ENCODE measurements at regions not wholly inside any gene's neighbourhood (a gene's known extent, or its start where the extent isn't known, plus 50 kb on each side); places are given as distances from the start of the nearest gene placed in this dataset.

DNA sequence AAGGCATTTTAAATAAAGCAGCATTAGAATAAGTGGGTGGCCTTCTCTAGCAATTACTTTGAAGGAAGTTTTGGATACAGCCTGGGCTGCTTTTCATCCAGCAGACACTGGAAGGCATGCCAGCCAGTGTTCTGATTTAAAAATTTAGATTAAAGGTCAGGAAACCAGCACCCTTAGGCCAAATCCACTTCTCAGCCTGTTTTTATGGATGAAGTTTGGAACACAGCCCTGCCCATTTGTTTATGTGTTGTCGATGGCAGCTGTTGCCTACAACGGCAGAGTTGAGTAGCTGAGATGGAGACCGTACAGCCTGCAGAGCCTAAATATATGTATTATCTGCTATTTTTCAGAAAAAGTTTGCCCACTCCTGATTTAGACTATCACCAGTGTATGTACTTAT is 313.6 kb upstream of the ACVR2A start:
- H3K9ac ChIP-seq (ENCODE audit: low read depth in 1 of 3, low read length in 3 of 3) = no peak overlapping the region
- H3K9me3 ChIP-seq (ENCODE audit: control insufficient read depth in 3 of 3, low read length in 3 of 3) = no peaks in the 10 kb centered on the region
- no peaks in the 10 kb centered on the region for H3K36me3 ChIP-seq (ENCODE audit: control insufficient read depth in 3 of 3, insufficient read depth in 3 of 3, low read length in 3 of 3)
- H3K27me3 ChIP-seq (ENCODE audit: control insufficient read depth in 3 of 3, insufficient read depth in 3 of 3, low read length in 3 of 3) = no peaks in the 10 kb centered on the region
- no peaks in the 10 kb centered on the region for H3K4me1 ChIP-seq (ENCODE audit: control insufficient read depth in 3 of 3, insufficient read depth in 3 of 3, low read length in 3 of 3)
- H3K27ac ChIP-seq (ENCODE audit: low read depth, low read length) = no peak overlapping the region
- no peak overlapping the region for H3K4me3 ChIP-seq (ENCODE audit: low read length in 3 of 3)

DNA sequence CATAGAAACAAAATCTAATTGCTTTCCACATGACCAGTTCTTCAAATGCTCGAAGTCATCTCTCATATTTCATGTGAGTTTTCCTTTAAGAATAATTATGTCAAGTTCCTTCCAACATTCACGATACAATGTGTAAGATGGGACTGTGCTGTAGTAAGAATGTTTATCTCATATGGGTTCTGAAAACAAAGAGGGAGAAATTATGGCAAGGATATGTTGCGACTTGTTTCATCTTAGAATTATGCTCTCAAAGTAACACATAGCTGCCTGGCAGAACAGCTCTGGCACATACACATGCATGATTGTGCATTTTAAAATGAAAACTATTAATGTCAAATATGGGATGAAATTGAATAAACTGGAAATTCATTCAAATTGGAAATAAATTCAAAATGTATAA is 314.8 kb upstream of the ACVR2A start:
- H3K9ac ChIP-seq (ENCODE audit: low read depth in 1 of 3, low read length in 3 of 3) = no peak overlapping the region
- H3K4me3 ChIP-seq (ENCODE audit: low read length in 3 of 3) = no peak overlapping the region
- no peak overlapping the region for H3K27ac ChIP-seq (ENCODE audit: low read depth, low read length)
- H3K36me3 ChIP-seq (ENCODE audit: control insufficient read depth in 3 of 3, insufficient read depth in 3 of 3, low read length in 3 of 3) = no peaks in the 10 kb centered on the region
- H3K9me3 ChIP-seq (ENCODE audit: control insufficient read depth in 3 of 3, low read length in 3 of 3) = no peaks in the 10 kb centered on the region
- no peaks in the 10 kb centered on the region for H3K27me3 ChIP-seq (ENCODE audit: control insufficient read depth in 3 of 3, insufficient read depth in 3 of 3, low read length in 3 of 3)
- H3K4me1 ChIP-seq (ENCODE audit: control insufficient read depth in 3 of 3, insufficient read depth in 3 of 3, low read length in 3 of 3) = no peaks in the 10 kb centered on the region

GRCh38 chr2:147525819-147526489 is 318.9 kb upstream of the ACVR2A start:
- Histone ChIP-seq H3K4me1 (ENCODE audit: control insufficient read depth in 3 of 3, insufficient read depth in 3 of 3, low read length in 3 of 3) (peaks cover 0 to 4% (median 0%) of the 10 kb centered on the region in 3 donors), H3K9ac (ENCODE audit: low read depth in 1 of 3, low read length in 3 of 3) (no peak overlapping the region), H3K27ac (ENCODE audit: low read depth, low read length) (no peak overlapping the region), H3K9me3 (ENCODE audit: control insufficient read depth in 3 of 3, low read length in 3 of 3) (no peaks in the 10 kb centered on the region), H3K36me3 (ENCODE audit: control insufficient read depth in 3 of 3, insufficient read depth in 3 of 3, low read length in 3 of 3) (no peaks in the 10 kb centered on the region), H3K4me3 (ENCODE audit: low read length in 3 of 3) (no peak overlapping the region), H3K27me3 (ENCODE audit: control insufficient read depth in 3 of 3, insufficient read depth in 3 of 3, low read length in 3 of 3) (no peaks in the 10 kb centered on the region)

GRCh38 chr2:147524912-147525311 is 319.9 kb upstream of the ACVR2A start:
- Histone ChIP-seq H3K4me3 (ENCODE audit: low read length in 3 of 3) (no peak overlapping the region), H3K36me3 (ENCODE audit: control insufficient read depth in 3 of 3, insufficient read depth in 3 of 3, low read length in 3 of 3) (no peaks in the 10 kb centered on the region), H3K9me3 (ENCODE audit: control insufficient read depth in 3 of 3, low read length in 3 of 3) (no peaks in the 10 kb centered on the region), H3K9ac (ENCODE audit: low read depth in 1 of 3, low read length in 3 of 3) (no peak overlapping the region), H3K4me1 (ENCODE audit: control insufficient read depth in 3 of 3, insufficient read depth in 3 of 3, low read length in 3 of 3) (peaks cover 0 to 4% (median 0%) of the 10 kb centered on the region in 3 donors), H3K27ac (ENCODE audit: low read depth, low read length) (no peak overlapping the region), H3K27me3 (ENCODE audit: control insufficient read depth in 3 of 3, insufficient read depth in 3 of 3, low read length in 3 of 3) (no peaks in the 10 kb centered on the region)

DNA sequence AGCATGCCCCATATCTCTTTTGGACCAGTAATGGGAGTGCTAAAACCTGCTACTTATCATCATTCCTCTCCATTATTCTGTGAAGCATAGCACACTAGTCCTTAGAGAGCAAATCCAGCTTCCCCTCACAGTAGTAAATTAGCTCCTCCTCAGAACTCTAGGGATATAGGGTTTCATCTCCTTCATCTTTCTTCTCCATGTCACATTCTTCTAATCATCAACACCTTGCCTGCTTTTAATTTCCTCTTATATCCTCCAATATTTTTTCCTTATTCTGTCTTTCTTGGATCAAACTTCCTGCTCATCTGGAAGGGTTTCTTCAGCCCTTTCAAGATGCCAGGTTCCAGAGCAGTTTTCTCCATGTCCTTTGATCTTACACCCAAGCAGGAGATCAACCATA is 321.4 kb upstream of the ACVR2A start:
- no peaks in the 10 kb centered on the region for H3K36me3 ChIP-seq (ENCODE audit: control insufficient read depth in 3 of 3, insufficient read depth in 3 of 3, low read length in 3 of 3)
- peaks cover 0 to 4% (median 0%) of the 10 kb centered on the region in 3 donors for H3K4me1 ChIP-seq (ENCODE audit: control insufficient read depth in 3 of 3, insufficient read depth in 3 of 3, low read length in 3 of 3)
- no peaks in the 10 kb centered on the region for H3K27me3 ChIP-seq (ENCODE audit: control insufficient read depth in 3 of 3, insufficient read depth in 3 of 3, low read length in 3 of 3)
- no peaks in the 10 kb centered on the region for H3K9me3 ChIP-seq (ENCODE audit: control insufficient read depth in 3 of 3, low read length in 3 of 3)
- no peak overlapping the region for H3K27ac ChIP-seq (ENCODE audit: low read depth, low read length)
- H3K4me3 ChIP-seq (ENCODE audit: low read length in 3 of 3) = no peak overlapping the region
- no peak overlapping the region for H3K9ac ChIP-seq (ENCODE audit: low read depth in 1 of 3, low read length in 3 of 3)

DNA sequence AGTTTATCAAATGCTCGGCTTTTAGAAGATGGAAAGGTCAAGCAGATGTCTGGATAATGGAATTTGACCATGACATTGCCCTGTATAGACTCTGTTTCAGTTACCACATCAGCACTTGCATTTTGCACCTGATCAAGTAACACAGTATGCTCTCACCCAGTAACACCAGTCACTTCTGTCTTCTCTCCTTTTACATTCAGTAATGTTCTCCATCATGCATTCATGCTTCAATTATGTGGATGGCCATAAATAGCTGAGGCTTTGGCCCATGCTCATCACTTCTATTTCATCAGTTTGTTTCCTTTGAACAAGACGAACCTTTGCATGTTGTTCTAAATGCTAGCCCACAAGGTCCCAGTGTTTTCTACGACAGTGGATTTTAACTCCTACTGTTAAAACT is 322.9 kb upstream of the ACVR2A start:
- Histone ChIP-seq H3K27me3 (ENCODE audit: control insufficient read depth in 3 of 3, insufficient read depth in 3 of 3, low read length in 3 of 3) (no peaks in the 10 kb centered on the region), H3K36me3 (ENCODE audit: control insufficient read depth in 3 of 3, insufficient read depth in 3 of 3, low read length in 3 of 3) (no peaks in the 10 kb centered on the region), H3K4me3 (ENCODE audit: low read length in 3 of 3) (no peak overlapping the region), H3K9ac (ENCODE audit: low read depth in 1 of 3, low read length in 3 of 3) (no peak overlapping the region), H3K9me3 (ENCODE audit: control insufficient read depth in 3 of 3, low read length in 3 of 3) (no peaks in the 10 kb centered on the region), H3K27ac (ENCODE audit: low read depth, low read length) (no peak overlapping the region), H3K4me1 (ENCODE audit: control insufficient read depth in 3 of 3, insufficient read depth in 3 of 3, low read length in 3 of 3) (peaks cover 0 to 4% (median 0%) of the 10 kb centered on the region in 3 donors)

GRCh38 chr2:147520817-147521216 is 324.0 kb upstream of the ACVR2A start:
- no peaks in the 10 kb centered on the region for H3K9me3 ChIP-seq (ENCODE audit: control insufficient read depth in 3 of 3, low read length in 3 of 3)
- H3K27ac ChIP-seq (ENCODE audit: low read depth, low read length) = no peak overlapping the region
- peaks cover 0 to 4% (median 0%) of the 10 kb centered on the region in 3 donors for H3K4me1 ChIP-seq (ENCODE audit: control insufficient read depth in 3 of 3, insufficient read depth in 3 of 3, low read length in 3 of 3)
- no peak overlapping the region for H3K9ac ChIP-seq (ENCODE audit: low read depth in 1 of 3, low read length in 3 of 3)
- H3K27me3 ChIP-seq (ENCODE audit: control insufficient read depth in 3 of 3, insufficient read depth in 3 of 3, low read length in 3 of 3) = no peaks in the 10 kb centered on the region
- no peak overlapping the region for H3K4me3 ChIP-seq (ENCODE audit: low read length in 3 of 3)
- no peaks in the 10 kb centered on the region for H3K36me3 ChIP-seq (ENCODE audit: control insufficient read depth in 3 of 3, insufficient read depth in 3 of 3, low read length in 3 of 3)

DNA sequence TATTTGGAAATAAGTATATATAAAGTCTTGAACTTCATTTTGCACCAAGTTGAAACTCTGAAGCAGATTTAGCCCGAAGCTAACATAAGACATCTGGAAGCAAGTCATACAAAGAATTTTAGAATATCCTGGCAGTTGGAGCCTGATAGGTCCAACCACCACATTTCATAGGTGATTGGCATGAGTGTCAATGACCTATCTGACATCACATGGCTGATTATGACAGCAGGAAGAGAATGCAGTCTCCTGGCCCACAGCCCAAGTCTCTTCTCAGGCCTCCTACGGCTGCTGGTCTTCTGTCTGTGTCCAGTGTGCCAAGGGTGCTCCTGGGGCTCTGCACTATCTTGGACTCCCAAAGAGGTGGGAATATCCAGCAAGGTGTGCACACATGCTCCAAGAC is 325.7 kb upstream of the ACVR2A start:
- no peaks in the 10 kb centered on the region for H3K36me3 ChIP-seq (ENCODE audit: control insufficient read depth in 3 of 3, insufficient read depth in 3 of 3, low read length in 3 of 3)
- H3K9me3 ChIP-seq (ENCODE audit: control insufficient read depth in 3 of 3, low read length in 3 of 3) = no peaks in the 10 kb centered on the region
- H3K27ac ChIP-seq (ENCODE audit: low read depth, low read length) = no peak overlapping the region
- peaks cover 0 to 4% (median 0%) of the 10 kb centered on the region in 3 donors for H3K4me1 ChIP-seq (ENCODE audit: control insufficient read depth in 3 of 3, insufficient read depth in 3 of 3, low read length in 3 of 3)
- H3K4me3 ChIP-seq (ENCODE audit: low read length in 3 of 3) = no peak overlapping the region
- H3K27me3 ChIP-seq (ENCODE audit: control insufficient read depth in 3 of 3, insufficient read depth in 3 of 3, low read length in 3 of 3) = no peaks in the 10 kb centered on the region
- H3K9ac ChIP-seq (ENCODE audit: low read depth in 1 of 3, low read length in 3 of 3) = no peak overlapping the region

- no peak overlapping the region for H3K27ac ChIP-seq (ENCODE audit: low read depth, low read length)
- no peaks in the 10 kb centered on the region for H3K9me3 ChIP-seq (ENCODE audit: control insufficient read depth in 3 of 3, low read length in 3 of 3)
Measured at GRCh38 chr2:147515213-147515612, 329.6 kb upstream of the ACVR2A start.

DNA sequence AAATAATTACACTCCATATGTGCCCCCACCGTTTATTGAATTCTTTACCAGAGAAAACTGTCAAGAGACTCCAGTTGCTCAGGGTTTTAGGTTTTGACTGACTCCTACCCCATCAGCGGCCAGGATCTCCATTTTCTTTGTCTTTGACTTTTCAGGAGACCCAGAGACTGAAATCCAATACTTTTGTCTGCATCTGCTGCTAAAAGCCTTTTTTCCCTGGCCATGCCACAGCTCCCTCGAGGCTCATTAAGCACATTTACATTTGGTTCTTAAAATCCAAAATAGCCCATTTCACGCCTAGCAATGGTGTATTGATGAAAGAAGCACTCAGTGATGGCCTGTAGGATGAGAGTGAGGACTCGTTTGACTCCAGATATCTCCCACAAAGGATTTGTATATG is 332.6 kb upstream of the ACVR2A start:
- Histone ChIP-seq H3K9ac (ENCODE audit: low read depth in 1 of 3, low read length in 3 of 3) (no peak overlapping the region), H3K27me3 (ENCODE audit: control insufficient read depth in 3 of 3, insufficient read depth in 3 of 3, low read length in 3 of 3) (no peaks in the 10 kb centered on the region), H3K27ac (ENCODE audit: low read depth, low read length) (no peak overlapping the region), H3K9me3 (ENCODE audit: control insufficient read depth in 3 of 3, low read length in 3 of 3) (no peaks in the 10 kb centered on the region), H3K36me3 (ENCODE audit: control insufficient read depth in 3 of 3, insufficient read depth in 3 of 3, low read length in 3 of 3) (no peaks in the 10 kb centered on the region), H3K4me1 (ENCODE audit: control insufficient read depth in 3 of 3, insufficient read depth in 3 of 3, low read length in 3 of 3) (peaks cover 0 to 2% (median 0%) of the 10 kb centered on the region in 3 donors), H3K4me3 (ENCODE audit: low read length in 3 of 3) (no peak overlapping the region)

More at GRCh38 chr2:147515213-147515612, 329.6 kb upstream of the ACVR2A start:
- Histone ChIP-seq H3K9ac (ENCODE audit: low read depth in 1 of 3, low read length in 3 of 3) (no peak overlapping the region), H3K27me3 (ENCODE audit: control insufficient read depth in 3 of 3, insufficient read depth in 3 of 3, low read length in 3 of 3) (no peaks in the 10 kb centered on the region), H3K4me3 (ENCODE audit: low read length in 3 of 3) (no peak overlapping the region), H3K36me3 (ENCODE audit: control insufficient read depth in 3 of 3, insufficient read depth in 3 of 3, low read length in 3 of 3) (no peaks in the 10 kb centered on the region), H3K4me1 (ENCODE audit: control insufficient read depth in 3 of 3, insufficient read depth in 3 of 3, low read length in 3 of 3) (peaks cover 0 to 2% (median 0%) of the 10 kb centered on the region in 3 donors)

Measured in skeletal muscle tissue (tissue), 3 donors.